Midbrain (tissue), 1 donor: ENCODE measurements at regions not wholly inside any gene's neighbourhood (a gene's known extent, or its start where the extent isn't known, plus 50 kb on each side); places are given as distances from the start of the nearest gene placed in this dataset.
"Not testable (repeated sequence)": the region's sequence is repeated elsewhere in the genome, so short reads cannot be mapped to it uniquely, and the experiment has no call there.

Experiments used
- DNase-seq: peaks from one replicate; lab custom pipeline; 2025; lab: John Stamatoyannopoulos, UW

GRCh38 chr3:197459571-197459970 is 96.2 kb downstream of the BDH1 start:
- not testable (repeated sequence) for DNase-seq

- no peak for DNase-seq
Observed at GRCh38 chr3:197458906-197459470, 96.8 kb downstream of the BDH1 start.

- DNase-seq, result no peak
Observed at GRCh38 chr3:197458179-197458707, 97.5 kb downstream of the BDH1 start.

GRCh38 chr3:197456261-197457091 is 99.3 kb downstream of the BDH1 start:
- no peak for DNase-seq

- not testable (repeated sequence) for DNase-seq
Observed at GRCh38 chr3:197454841-197455240, 100.9 kb downstream of the BDH1 start.

- DNase-seq, result peak; percentile 15
Observed at GRCh38 chr3:197454014-197454413, 101.8 kb downstream of the BDH1 start.

- DNase-seq, result no peak
Observed at GRCh38 chr3:197450810-197451209, 105.0 kb downstream of the BDH1 start.

- DNase-seq, result no peak
Observed at GRCh38 chr3:197450308-197450707, 105.5 kb downstream of the BDH1 start.

GRCh38 chr3:197449181-197449580 is 106.6 kb downstream of the BDH1 start:
- DNase-seq, result not testable (repeated sequence)

- not testable (repeated sequence) for DNase-seq
Observed at GRCh38 chr3:197447781-197448180, 108.0 kb downstream of the BDH1 start.

GRCh38 chr3:197447057-197447456 is 108.7 kb downstream of the BDH1 start:
- DNase-seq, result no peak

- DNase-seq, result no peak
Observed at GRCh38 chr3:197446700-197447056, 109.1 kb downstream of the BDH1 start.

GRCh38 chr3:197445896-197446699 is 109.7 kb downstream of the BDH1 start:
- DNase-seq, result no peak

- DNase-seq, result no peak
Observed at GRCh38 chr3:197444793-197445379, 110.9 kb downstream of the BDH1 start.

GRCh38 chr3:197443506-197443905 is 112.3 kb downstream of the BDH1 start:
- no peak for DNase-seq

GRCh38 chr3:197440717-197441303 is 115.0 kb downstream of the BDH1 start:
- DNase-seq, result no peak

- DNase-seq, result no peak
Observed at GRCh38 chr3:197438906-197439305, 116.9 kb downstream of the BDH1 start.

- DNase-seq, result no peak
Observed at GRCh38 chr3:197435426-197435825, 120.3 kb downstream of the BDH1 start.

GRCh38 chr3:197434830-197435229 is 120.9 kb downstream of the BDH1 start:
- DNase-seq, result no peak

- DNase-seq, result no peak
Observed at GRCh38 chr3:197432384-197433127, 123.2 kb downstream of the BDH1 start.

GRCh38 chr3:197431346-197431910 is 124.3 kb downstream of the BDH1 start:
- no peak for DNase-seq
